ENCODE measurements at regions not wholly inside any gene's neighbourhood (a gene's known extent, or its start where the extent isn't known, plus 50 kb on each side); places are given as distances from the start of the nearest gene placed in this dataset.
"Not testable (repeated sequence)": the region's sequence is repeated elsewhere in the genome, so short reads cannot be mapped to it uniquely, and the experiment has no call there.

- no peak for DNase-seq
Measured at GRCh38 chr12:66733321-66733720, 54.4 kb upstream of the GRIP1 start.

- no peak for DNase-seq
Measured at GRCh38 chr12:66733839-66734238, 55.0 kb upstream of the GRIP1 start.

DNA sequence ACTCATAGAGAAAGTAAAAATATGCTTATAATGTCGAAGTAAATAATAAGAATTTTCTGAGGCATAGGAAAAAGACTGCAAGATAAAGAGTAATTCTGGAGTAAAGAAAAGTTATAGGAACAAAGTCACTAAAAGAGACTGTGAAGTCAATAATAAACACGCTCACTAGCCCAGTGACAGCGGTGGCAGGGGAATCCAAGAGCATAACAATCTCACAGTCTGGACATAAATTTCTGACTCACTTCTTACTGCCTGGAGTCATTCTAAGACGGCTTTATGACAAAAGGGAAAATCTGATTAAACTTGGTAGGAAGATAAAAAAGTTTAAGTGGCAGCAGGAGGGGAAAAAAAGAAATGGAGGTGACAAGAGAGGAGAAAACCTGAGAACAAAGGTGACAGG, 56.4 kb upstream of the GRIP1 start:
- no peak for DNase-seq

GRCh38 chr12:66736931-66737330, 58.1 kb upstream of the GRIP1 start:
- no peak for DNase-seq

- DNase-seq, result no peak
Measured at GRCh38 chr12:66739266-66739665, 60.4 kb upstream of the GRIP1 start.

DNA sequence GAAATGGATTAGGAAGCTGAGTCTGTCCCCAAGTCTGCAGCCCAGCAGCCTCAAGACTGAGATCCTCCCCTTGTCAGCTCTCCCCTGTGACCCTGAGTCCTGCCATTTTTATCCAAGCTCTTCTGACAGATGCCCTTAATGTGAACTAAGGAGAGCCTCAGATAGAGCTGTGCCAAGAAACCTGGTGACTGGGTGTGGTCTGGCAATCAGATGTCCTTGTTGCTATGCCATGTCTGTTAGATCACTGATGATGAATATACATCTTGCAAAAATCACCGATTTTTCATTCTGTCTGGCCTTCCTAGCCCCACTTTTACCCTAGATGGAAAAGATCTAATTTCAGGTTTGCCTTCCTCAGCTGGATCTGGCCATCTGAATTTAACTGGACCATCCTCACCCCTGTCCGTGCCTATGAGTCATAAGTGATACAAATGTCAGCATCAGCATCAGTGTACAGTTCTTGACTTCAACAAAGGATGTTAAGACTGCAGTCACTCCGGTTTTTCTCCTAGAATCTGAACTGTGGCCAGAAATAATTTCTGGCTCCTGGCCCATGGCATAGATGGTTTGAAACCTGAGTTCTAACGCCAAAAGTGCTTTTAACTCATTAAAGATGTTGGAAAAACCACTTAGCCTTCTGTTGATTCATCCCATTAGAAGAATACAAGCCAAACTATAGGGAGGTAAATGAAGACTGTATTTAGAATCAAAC, 61.2 kb upstream of the GRIP1 start:
- no peak for DNase-seq

- DNase-seq, result no peak
Measured at GRCh38 chr12:66740732-66741131, 61.9 kb upstream of the GRIP1 start.

DNA sequence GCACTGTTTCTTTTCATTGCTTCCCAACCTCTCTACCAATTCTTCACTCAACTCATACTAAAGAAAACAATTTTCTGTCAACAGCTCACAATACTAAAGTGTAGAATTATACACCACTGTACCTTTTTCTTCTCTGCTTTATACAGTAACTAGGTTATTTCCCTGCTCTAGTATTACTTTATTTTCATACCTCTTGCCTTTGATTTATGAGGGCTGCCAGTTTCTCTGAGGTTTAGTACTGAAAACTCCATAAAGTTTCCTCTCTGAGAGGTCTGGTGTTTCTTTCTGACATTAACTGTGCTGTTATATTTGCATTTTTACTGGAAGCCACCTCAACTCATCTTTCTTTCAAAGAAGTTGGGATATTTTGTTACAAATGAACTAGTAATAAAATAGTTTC, 63.0 kb upstream of the GRIP1 start:
- no peak for DNase-seq

- no peak for DNase-seq
Measured at GRCh38 chr12:66742508-66743367, 63.9 kb upstream of the GRIP1 start.

DNA sequence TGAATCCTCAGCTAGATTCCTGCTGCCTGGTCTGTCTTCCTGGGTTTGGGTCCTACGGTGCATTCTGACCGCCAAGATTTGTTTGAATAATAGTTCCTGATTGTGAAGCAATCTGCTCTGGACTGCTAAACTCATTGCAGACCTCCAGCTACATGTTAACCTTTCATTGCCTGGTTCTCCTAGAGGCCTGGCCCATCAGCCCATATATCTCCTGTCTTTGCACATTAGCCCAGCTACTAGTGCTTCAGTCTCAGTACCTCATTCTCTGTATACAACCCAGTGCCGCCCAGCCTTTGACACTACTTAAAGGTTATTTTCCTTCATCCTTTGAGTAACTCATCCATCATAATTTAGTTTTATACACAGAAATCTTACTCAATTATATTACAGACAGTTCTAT, 65.6 kb upstream of the GRIP1 start:
- DNase-seq, result no peak

DNA sequence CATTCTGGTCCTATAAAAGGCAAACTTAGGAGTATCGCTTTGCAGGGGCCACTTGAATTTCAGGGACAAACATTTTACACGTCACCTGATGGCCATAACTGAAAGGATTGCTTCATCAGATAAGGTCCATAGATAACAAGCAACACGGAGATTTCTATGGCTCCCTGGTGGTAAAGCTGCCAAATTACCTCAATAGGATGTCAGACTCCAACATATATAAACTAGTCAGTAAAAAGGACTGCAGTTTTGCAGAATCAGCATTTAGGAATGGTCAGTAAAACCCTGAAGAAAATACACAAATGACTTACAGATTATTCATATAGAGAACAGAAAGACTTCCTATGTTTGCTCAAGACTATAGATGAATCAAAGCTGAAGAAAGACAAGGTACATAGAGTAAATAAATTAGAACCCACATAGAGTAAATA, 66.1 kb upstream of the GRIP1 start:
- no peak for DNase-seq

GRCh38 chr12:66746489-66747201, 67.8 kb upstream of the GRIP1 start:
- DNase-seq, result no peak

DNA sequence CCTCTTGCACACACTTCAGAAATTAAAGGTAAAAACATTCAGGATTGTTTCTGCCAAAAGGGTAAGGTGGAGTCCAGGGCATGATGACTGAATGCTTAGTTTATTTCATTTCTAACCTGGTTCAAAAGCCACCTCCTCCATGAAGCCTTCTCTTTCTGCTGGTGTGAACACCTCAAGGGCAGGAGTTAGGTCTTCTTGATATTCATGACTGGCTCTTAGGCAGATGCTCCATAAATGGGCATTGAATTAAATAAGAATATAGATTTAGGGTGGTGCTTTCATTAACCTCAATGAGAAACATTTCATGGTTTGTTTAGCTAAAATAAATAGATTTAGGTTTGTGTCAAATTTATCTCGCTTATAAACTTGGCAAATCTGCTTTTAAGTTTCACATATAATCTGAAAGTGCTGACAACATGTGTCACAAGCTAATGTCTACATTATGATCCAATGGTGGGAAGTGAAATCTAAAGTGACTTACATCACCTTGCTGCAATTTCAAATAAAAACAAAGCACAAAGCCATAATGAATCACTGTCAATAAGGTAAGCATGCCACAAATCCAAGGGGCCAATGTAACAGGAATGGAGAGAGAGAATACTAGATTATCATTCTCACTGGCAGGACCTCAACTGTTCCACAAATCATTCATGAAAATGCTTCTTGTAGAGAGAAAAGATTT, 72.7 kb upstream of the GRIP1 start:
- no peak for DNase-seq

DNA sequence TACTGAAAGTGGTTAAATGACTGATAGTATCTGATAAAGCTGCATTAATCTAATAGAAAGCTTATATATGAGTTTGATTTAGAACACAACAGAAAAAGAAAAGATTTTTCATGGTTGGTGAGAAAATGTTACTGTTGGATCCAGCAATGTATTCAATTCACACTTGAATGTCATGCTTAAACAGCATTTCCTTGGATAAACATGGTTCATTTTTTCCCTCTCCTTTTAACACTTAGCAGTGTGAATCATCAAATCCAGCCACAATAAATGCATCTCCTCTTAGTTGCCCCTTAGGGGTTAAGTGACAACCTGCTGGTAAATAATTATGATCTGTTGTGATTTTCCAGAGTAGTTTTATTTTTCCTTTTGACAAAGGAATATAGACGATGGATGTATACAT, 74.9 kb upstream of the GRIP1 start:
- DNase-seq, result no peak

DNA sequence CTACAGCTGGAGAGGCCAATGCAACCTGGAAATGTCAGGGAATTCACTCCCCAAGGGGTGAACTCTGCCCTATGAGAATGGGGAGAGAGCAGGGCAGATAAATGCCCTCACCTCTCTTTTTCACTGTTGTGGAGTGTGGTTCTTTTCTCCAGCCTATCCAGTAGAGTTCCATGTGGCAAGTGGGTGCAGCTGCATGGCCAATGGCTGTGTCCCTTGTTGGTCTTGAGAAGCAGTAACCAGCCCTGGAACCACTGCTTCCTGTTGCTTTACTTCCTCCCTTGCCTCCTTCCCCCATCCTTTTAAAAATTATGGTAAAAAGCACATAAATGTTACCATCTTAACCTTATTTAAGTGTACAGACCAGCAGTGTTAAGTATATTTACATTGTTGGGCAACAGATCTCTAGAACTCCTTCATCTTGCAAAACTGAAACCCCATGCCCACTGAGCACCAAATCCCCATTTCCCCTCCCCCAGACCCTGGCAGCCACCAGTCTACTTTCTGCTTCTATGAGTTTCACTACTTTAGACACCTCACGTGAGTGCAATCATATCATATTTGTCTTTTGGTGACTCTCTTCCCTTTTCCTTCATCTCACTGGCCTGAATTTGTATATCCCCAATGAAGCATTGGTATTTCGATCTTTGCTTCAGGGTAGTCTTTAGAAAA, 77.0 kb upstream of the GRIP1 start:
- DNase-seq, result no peak

GRCh38 chr12:66756631-66757030, 77.8 kb upstream of the GRIP1 start:
- no peak for DNase-seq

DNA sequence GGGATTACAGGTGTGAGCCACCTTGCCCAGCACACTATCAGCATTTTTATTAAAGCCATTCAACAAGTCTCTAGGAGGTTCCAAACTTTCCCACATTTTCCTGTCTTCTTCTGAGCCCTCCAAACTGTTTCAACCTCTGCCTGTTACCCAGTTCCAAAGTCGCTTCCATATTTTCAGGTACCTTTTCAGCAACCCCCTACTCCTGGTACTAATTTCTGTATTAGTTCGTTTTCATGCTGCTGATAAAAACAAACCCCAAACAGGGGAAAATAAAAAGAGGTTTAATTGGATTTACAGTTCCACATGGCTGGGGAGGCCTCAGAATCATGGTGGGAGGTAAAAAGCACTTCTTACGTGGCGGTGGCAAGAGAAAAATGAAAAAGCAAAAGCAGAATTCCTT, 81.2 kb upstream of the GRIP1 start:
- not testable (repeated sequence) for DNase-seq

GRCh38 chr12:66763467-66763866, 84.6 kb upstream of the GRIP1 start:
- peak; percentile 84 for DNase-seq

GRCh38 chr12:66765204-66765603, 86.3 kb upstream of the GRIP1 start:
- no peak for DNase-seq

- no peak for DNase-seq
Measured at GRCh38 chr12:66767536-66767935, 88.7 kb upstream of the GRIP1 start.

GRCh38 chr12:66768293-66768692, 89.4 kb upstream of the GRIP1 start:
- no peak for DNase-seq

GRCh38 chr12:66774929-66775328, 96.1 kb upstream of the GRIP1 start:
- no peak for DNase-seq

DNA sequence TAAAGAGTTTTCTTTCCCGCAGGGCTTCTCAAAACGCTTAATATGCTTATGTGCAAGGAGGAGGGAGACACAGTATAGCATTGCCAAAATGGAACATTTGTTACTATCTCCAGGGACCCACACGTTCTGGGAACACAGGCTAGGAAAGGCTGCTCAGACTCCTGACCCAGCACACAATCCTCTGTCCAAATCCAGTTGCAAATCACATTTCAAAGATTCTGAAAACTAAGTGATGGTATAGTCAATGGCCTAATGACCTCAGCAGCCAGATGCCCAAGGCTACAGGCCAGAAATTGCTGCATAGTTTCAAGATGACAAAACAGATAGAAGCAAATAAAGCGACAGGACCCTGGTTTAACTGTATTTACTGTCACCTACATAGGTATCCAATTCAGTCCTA, 97.0 kb upstream of the GRIP1 start:
- no peak for DNase-seq
